OCI-LY7 (cell line): ENCODE measurements at regions not wholly inside any gene's neighbourhood (a gene's known extent, or its start where the extent isn't known, plus 50 kb on each side); places are given as distances from the start of the nearest gene placed in this dataset.

ENCODE experiments used
- BruUV-seq: library from RNA; stranded (reverse); fragments of 400-500 nt; replicated peaks from 2 replicates; lab custom pipeline; 2021; lab: Mats Ljungman, UMichigan
- CTCF ChIA-PET: fragments of 300-600 bp; sonication (Branson Sonifier 250); formaldehyde crosslinking; loops from one replicate; lab custom pipeline; 2022; ENCODE audit warnings: antibody characterized with exemption; ENCODE audit not compliant: unreplicated experiment; lab: Charles Lee
- POLR2A ChIA-PET: fragments of 300-600 bp; sonication (Branson Sonifier 250); formaldehyde crosslinking; loops from one replicate; lab custom pipeline; 2022; ENCODE audit warnings: antibody characterized with exemption; lab: Charles Lee
- DNase-seq: peaks from one replicate; pipeline ENCODE4 v3.0.0-alpha.2; 2015; ENCODE audit warnings: low spot score
- H2AFZ ChIP-seq: fragments of 200-600 bp; sonication (generic), shearing (Covaris generic); 2 replicates; pipeline ENCODE4 v1.6.1; 2014; ENCODE audit warnings: mild to moderate bottlenecking, antibody characterized with exemption, low read length, moderate library complexity
- H3K27ac ChIP-seq: fragments of 200-600 bp; sonication (generic); 2 replicates; pipeline ENCODE4 v1.5.1; 2014; ENCODE audit warnings: mixed run types, low read depth, mild to moderate bottlenecking, moderate library complexity, low read length, inconsistent platforms; ENCODE audit not compliant: poor library complexity, severe bottlenecking
- H3K36me3 ChIP-seq: fragments of 200-600 bp; sonication (generic); 2 replicates; pipeline ENCODE4 v1.6.1; 2014; ENCODE audit warnings: mild to moderate bottlenecking, antibody characterized with exemption, low read length, moderate library complexity, mixed read lengths; ENCODE audit not compliant: insufficient read depth
- H3K4me1 ChIP-seq: fragments of 200-600 bp; sonication (generic); 2 replicates; pipeline ENCODE4 v1.5.1; 2014; ENCODE audit warnings: mild to moderate bottlenecking, low read length; ENCODE audit not compliant: insufficient read depth, poor library complexity, severe bottlenecking
- H3K4me2 ChIP-seq: fragments of 200-600 bp; sonication (generic); 2 replicates; pipeline ENCODE4 v1.6.1; 2014; ENCODE audit warnings: mild to moderate bottlenecking, low read length
- H3K4me3 ChIP-seq: fragments of 200-600 bp; sonication (generic); 2 replicates; pipeline ENCODE4 v1.5.1; 2014; ENCODE audit warnings: mild to moderate bottlenecking, low read depth, low read length; ENCODE audit not compliant: poor library complexity, severe bottlenecking
- H3K79me2 ChIP-seq: fragments of 200-600 bp; sonication (generic); 2 replicates; pipeline ENCODE4 v1.6.1; 2016; ENCODE audit warnings: low read depth, mild to moderate bottlenecking, low read length, moderate library complexity, mixed read lengths; ENCODE audit not compliant: insufficient read depth
- H3K9me2 ChIP-seq: fragments of 200-600 bp; sonication (generic); 2 replicates; pipeline ENCODE4 v1.6.1; 2016; ENCODE audit warnings: mild to moderate bottlenecking, low read length, mixed read lengths; ENCODE audit not compliant: insufficient read depth
- H3K9me3 ChIP-seq: fragments of 200-600 bp; sonication (generic); 2 replicates; pipeline ENCODE4 v1.6.1; 2014; ENCODE audit warnings: mild to moderate bottlenecking, mixed run types, low read length, mixed read lengths
- H4K20me1 ChIP-seq: fragments of 200-600 bp; sonication (generic); 2 replicates; pipeline ENCODE4 v1.6.1; 2014; ENCODE audit warnings: mild to moderate bottlenecking, antibody characterized with exemption, low read length, moderate library complexity, mixed read lengths; ENCODE audit not compliant: insufficient read depth
- CTCF ChIP-seq: fragments of 200-600 bp; sonication (generic); conservative IDR thresholded peaks from 2 replicates; pipeline ENCODE4 v1.5.1; 2014; ENCODE audit warnings: mild to moderate bottlenecking, antibody characterized with exemption, low read length, moderate library complexity, mixed read lengths
- EZH2phosphoT487 ChIP-seq: fragments of 200-600 bp; sonication (generic); IDR thresholded peaks from 2 replicates; pipeline ENCODE4 v1.6.1; 2018; ENCODE audit warnings: low read depth, borderline replicate concordance, mild to moderate bottlenecking, mixed run types, antibody characterized with exemption, low read length, moderate library complexity, mixed read lengths
- intact Hi-C: fragments of 100-400 bp; cut with micrococcal nuclease; formaldehyde crosslinking; loops from one replicate; pipeline ENCODE4 v1.10.0; 2022; ENCODE audit not compliant: unreplicated experiment

- ChIA-PET POLR2A (no interaction called here), CTCF (no interaction called here)
- no peaks in the 10 kb centered on the region for H3K79me2 ChIP-seq
- H4K20me1 ChIP-seq = no peaks in the 10 kb centered on the region
- H3K9me3 ChIP-seq = no peaks in the 10 kb centered on the region
- H3K36me3 ChIP-seq = no peaks in the 10 kb centered on the region
- H3K27ac ChIP-seq = no peak overlapping the region
- no peak overlapping the region for H3K4me2 ChIP-seq
- no peaks in the 10 kb centered on the region for H3K9me2 ChIP-seq
- H3K4me3 ChIP-seq = no peak overlapping the region
- TF ChIP-seq CTCF (no peak), EZH2phosphoT487 (no peak)
- BruUV-seq = no TSS peak
- no peaks in the 10 kb centered on the region for H3K4me1 ChIP-seq
- DNase-seq = no peak
- intact Hi-C loops = no loop called here
- no peak overlapping the region for H2AFZ ChIP-seq
Observed at GRCh38 chr20:7015257-7015656, 247.8 kb downstream of the BMP2 start.

GRCh38 chr20:7022597-7022996 lies 255.1 kb downstream of the BMP2 start:
- Histone ChIP-seq H3K27ac (no peak overlapping the region), H3K9me3 (no peaks in the 10 kb centered on the region), H4K20me1 (no peaks in the 10 kb centered on the region), H3K36me3 (no peaks in the 10 kb centered on the region), H3K4me1 (no peaks in the 10 kb centered on the region), H3K4me2 (no peak overlapping the region), H3K79me2 (no peaks in the 10 kb centered on the region), H2AFZ (no peak overlapping the region), H3K4me3 (no peak overlapping the region), H3K9me2 (no peaks in the 10 kb centered on the region)
- BruUV-seq = no TSS peak
- ChIA-PET POLR2A (no interaction called here), CTCF (no interaction called here)
- no peak for TF ChIP-seq CTCF
- TF ChIP-seq EZH2phosphoT487 = no peak
- DNase-seq = no peak
- intact Hi-C loops = no loop called here

GRCh38 chr20:7025635-7026034 lies 258.1 kb downstream of the BMP2 start:
- H3K9me3 ChIP-seq = no peaks in the 10 kb centered on the region
- BruUV-seq = no TSS peak

More at GRCh38 chr20:7025635-7026034, 258.1 kb downstream of the BMP2 start:
- no peaks in the 10 kb centered on the region for H3K4me1 ChIP-seq
- H3K4me3 ChIP-seq = no peak overlapping the region
- POLR2A ChIA-PET = no interaction called here
- no peaks in the 10 kb centered on the region for H3K9me2 ChIP-seq
- no peak for DNase-seq
- H3K27ac ChIP-seq = no peak overlapping the region
- H4K20me1 ChIP-seq = no peaks in the 10 kb centered on the region
- TF ChIP-seq CTCF (no peak), EZH2phosphoT487 (no peak)
- no peaks in the 10 kb centered on the region for H3K79me2 ChIP-seq
- intact Hi-C loops = no loop called here
- H3K4me2 ChIP-seq = no peak overlapping the region
- CTCF ChIA-PET = no interaction called here
- H2AFZ ChIP-seq = no peak overlapping the region
- no peaks in the 10 kb centered on the region for H3K36me3 ChIP-seq
